ENCODE measurements at regions not wholly inside any gene's neighbourhood (a gene's known extent, or its start where the extent isn't known, plus 50 kb on each side); places are given as distances from the start of the nearest gene placed in this dataset.

DNA sequence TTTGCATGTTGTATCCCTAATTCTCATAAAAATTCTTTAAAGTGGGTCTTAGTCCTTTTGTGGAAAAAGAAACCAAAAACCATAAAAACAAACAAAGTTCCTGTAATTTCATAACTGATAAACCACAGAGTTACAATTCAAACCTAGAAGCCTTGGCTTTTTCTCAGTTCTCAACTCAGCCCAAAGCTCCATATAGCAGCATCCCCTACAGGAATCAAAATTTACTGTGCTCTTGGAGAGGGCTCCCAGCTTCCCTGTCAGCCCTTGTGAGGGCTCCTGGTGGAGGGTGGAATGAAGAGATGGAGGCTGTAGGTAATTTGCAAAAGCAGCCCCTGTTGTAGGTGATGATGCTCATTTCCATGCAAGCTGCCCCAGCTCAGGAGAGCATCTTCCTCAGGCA, 506.1 kb upstream of the KIRREL3 start:
- no peaks in the 10 kb centered on the region for H3K4me1 ChIP-seq
- H3K9me3 ChIP-seq, result no peaks in the 10 kb centered on the region
- H3K27me3 ChIP-seq, result no peaks in the 10 kb centered on the region
- no peaks in the 10 kb centered on the region for H3K36me3 ChIP-seq
- H3K27ac ChIP-seq, result no peak overlapping the region
- no peak overlapping the region for H3K4me3 ChIP-seq
- DNase-seq (ENCODE audit: low spot score), result no peak
- no peak for TF ChIP-seq CTCF (IDR thresholded peaks at IDR 0.05)

GRCh38 chr11:127506126-127506525, 505.6 kb upstream of the KIRREL3 start:
- Histone ChIP-seq H3K27ac (no peak overlapping the region), H3K4me3 (no peak overlapping the region), H3K36me3 (no peaks in the 10 kb centered on the region), H3K4me1 (no peaks in the 10 kb centered on the region), H3K9me3 (no peaks in the 10 kb centered on the region), H3K27me3 (no peaks in the 10 kb centered on the region)
- no peak for TF ChIP-seq CTCF (IDR thresholded peaks at IDR 0.05)
- DNase-seq (ENCODE audit: low spot score), result no peak

DNA sequence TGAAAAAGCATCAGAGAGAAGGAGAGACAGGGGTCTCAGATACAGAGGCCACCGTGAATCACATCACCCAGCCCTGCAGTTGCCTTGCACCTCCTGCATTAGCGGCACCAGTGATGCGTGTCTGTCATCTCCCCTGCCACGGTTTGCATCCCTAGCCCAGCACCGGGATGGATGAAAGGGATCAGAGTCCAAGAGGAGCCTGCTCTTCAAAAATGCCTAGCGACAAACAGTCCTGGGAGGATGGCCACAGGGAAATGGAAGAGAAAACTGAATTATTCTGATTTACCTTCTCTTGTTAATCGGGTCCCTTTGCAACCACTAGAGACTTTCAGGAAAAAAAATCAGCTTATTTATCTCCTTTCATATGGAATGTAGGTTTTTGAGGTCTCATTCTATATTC, 495.6 kb upstream of the KIRREL3 start:
- H3K4me1 ChIP-seq, result no peaks in the 10 kb centered on the region

GRCh38 chr11:127493330-127494022, 492.9 kb upstream of the KIRREL3 start:
- no peak overlapping the region for H3K4me3 ChIP-seq
- H3K36me3 ChIP-seq, result no peaks in the 10 kb centered on the region
- H3K4me1 ChIP-seq, result no peaks in the 10 kb centered on the region
- H3K27ac ChIP-seq, result no peak overlapping the region
- DNase-seq (ENCODE audit: low spot score), result no peak
- no peaks in the 10 kb centered on the region for H3K27me3 ChIP-seq
- H3K9me3 ChIP-seq, result peaks cover 0 to 12% of the 10 kb centered on the region in 2 donors
- peak; percentile 9 to 51 for TF ChIP-seq CTCF (IDR thresholded peaks at IDR 0.05)

More for the DNA sequence above, 495.6 kb upstream of the KIRREL3 start:
- Histone ChIP-seq H3K27me3 (no peaks in the 10 kb centered on the region), H3K27ac (no peak overlapping the region), H3K4me3 (no peak overlapping the region), H3K9me3 (peaks cover 0 to 7% of the 10 kb centered on the region in 2 donors), H3K36me3 (no peaks in the 10 kb centered on the region)
- TF ChIP-seq CTCF (IDR thresholded peaks at IDR 0.05), result no peak
- DNase-seq (ENCODE audit: low spot score), result no peak

DNA sequence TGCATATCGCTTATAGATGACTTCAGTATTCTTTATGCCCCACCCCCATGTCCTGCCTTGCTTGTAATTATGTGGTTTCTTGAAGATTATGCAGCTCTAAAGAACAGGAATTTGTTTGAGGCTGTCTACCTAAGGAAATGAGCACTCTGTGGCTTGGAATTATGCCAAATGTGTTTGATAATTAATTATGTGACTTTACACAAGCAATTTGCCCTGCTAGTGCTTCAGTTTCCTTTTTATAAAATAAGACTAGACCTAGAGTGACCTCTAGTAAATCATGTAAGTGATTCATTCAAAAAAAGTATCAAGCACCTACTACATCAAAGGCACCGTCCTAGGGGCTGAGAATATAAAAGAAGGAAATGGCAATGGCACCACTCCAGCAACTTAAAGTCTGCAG, 491.5 kb upstream of the KIRREL3 start:
- no peak overlapping the region for H3K27ac ChIP-seq
- DNase-seq (ENCODE audit: low spot score), result no peak
- no peaks in the 10 kb centered on the region for H3K36me3 ChIP-seq
- peaks cover 0 to 12% of the 10 kb centered on the region in 2 donors for H3K9me3 ChIP-seq
- TF ChIP-seq CTCF (IDR thresholded peaks at IDR 0.05), result no peak
- no peaks in the 10 kb centered on the region for H3K4me1 ChIP-seq
- H3K4me3 ChIP-seq, result no peak overlapping the region
- H3K27me3 ChIP-seq, result no peaks in the 10 kb centered on the region

GRCh38 chr11:127491589-127491988, 491.0 kb upstream of the KIRREL3 start:
- Histone ChIP-seq H3K4me3 (no peak overlapping the region), H3K27ac (no peak overlapping the region), H3K27me3 (no peaks in the 10 kb centered on the region), H3K4me1 (no peaks in the 10 kb centered on the region), H3K36me3 (no peaks in the 10 kb centered on the region), H3K9me3 (peaks cover 0 to 12% of the 10 kb centered on the region in 2 donors)
- DNase-seq (ENCODE audit: low spot score), result no peak
- no peak for TF ChIP-seq CTCF (IDR thresholded peaks at IDR 0.05)

Data from right atrium auricular region (tissue), 2 donors.